ENCODE measurements at regions not wholly inside any gene's neighbourhood (a gene's known extent, or its start where the extent isn't known, plus 50 kb on each side); places are given as distances from the start of the nearest gene placed in this dataset.
"Not testable (repeated sequence)": the region's sequence is repeated elsewhere in the genome, so short reads cannot be mapped to it uniquely, and the experiment has no call there.

GRCh38 chr5:90051756-90052155 is 357.8 kb downstream of the CETN3 start:
- DNase-seq = no peak

DNA sequence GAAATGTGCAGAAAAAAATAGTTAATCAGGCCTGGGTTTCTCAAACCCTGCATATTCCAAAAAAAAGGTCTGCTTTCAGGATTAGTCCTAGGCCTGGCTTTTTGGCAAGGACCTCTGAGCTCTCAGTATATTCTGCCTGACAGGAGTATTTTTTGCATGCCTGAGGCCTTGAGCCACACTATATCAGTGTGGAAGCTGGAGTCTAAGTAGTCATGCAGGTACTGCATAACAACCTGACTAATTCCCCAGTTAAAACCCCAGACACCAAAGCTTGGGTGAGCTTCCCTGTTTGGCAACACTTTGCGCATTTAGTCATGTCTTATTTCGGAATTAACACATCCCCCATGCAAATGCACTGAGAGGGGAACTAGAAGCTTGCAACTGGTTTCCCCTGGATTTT is 359.5 kb downstream of the CETN3 start:
- DNase-seq = no peak

GRCh38 chr5:90047113-90047512 is 362.4 kb downstream of the CETN3 start:
- no peak for DNase-seq

DNA sequence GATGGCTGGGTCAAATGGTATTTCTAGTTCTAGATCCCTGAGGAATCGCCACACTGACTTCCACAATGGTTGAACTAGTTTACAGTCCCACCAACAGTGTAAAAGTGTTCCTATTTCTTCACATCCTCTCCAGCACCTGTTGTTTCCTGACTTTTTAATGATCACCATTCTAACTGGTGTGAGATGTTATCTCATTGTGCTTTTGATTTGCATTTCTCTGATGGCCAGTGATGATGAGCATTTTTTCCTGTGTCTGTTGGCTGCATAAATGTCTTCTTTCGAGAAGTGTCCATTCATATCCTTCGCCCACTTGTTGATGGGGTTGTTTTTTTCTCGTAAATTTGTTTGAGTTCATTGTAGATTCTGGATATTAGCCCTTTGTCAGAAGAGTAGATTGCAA is 369.5 kb downstream of the CETN3 start:
- not testable (repeated sequence) for DNase-seq

DNA sequence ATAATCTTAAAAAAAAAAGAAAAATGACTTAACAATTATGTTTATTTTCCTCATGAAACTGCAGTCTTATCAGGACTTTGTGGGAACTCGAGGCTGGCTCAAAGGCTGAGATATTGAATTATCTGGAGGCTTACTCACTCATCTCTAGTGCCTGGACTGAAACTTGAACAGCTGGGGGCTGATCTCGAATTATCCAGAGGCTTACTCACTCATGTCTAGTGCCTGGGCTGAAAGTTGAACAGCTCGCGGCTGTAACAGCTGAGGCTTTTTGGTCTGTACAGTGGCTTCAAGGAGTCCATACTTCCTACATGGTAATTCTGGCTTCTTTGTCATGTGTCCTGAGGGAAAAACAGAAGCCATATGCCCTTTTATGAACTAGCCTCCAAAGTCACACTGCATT is 371.9 kb downstream of the CETN3 start:
- no peak for DNase-seq

DNA sequence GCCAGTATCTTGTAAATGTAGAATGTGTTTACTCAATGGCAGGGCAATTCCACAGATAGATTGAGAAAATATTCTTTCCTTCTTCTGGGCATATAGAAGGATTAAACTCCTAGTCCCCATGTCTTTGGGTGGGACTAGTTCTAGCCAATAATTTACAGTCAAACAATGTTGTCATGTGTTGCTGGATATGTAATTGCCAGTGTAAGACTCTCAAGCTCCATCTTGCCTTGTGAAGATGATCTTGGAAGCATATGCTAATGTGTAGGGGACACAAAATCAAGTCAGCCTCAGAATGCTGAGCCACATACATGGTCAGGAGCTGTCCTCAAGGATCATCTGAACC is 386.9 kb downstream of the CETN3 start:
- DNase-seq = no peak

DNA sequence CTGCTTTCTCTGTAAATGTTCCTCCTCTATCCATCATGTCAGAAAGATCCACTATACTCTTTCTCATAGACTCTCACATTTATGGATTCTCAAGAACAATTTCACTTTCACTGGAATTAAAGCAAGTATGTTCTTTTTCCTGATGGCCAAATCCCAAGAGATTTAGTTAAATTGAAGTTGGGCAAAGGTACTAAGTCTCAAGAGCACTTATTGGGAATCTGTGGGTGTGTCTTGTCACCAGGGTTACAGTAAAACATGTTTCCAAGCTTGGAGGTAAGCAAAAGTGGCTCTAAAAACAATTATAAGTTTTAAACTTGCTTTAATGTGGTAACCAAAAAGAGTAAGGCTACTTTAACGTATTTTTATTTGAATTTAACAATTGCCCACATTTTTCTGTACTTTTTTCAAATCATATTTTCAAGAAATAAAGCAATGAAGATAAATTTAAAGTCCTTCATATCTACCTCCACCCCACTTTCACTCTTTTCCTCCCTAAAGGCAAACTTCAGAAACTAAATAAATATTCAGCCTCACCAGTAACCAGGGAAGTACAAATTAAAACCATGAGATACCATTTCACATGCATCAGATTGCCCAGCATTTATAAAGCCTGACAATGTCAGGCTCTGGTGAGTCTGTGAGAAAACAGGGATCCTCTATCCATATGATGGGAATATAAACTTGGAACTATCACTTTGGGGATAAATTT is 387.4 kb downstream of the CETN3 start:
- no peak for DNase-seq

DNA sequence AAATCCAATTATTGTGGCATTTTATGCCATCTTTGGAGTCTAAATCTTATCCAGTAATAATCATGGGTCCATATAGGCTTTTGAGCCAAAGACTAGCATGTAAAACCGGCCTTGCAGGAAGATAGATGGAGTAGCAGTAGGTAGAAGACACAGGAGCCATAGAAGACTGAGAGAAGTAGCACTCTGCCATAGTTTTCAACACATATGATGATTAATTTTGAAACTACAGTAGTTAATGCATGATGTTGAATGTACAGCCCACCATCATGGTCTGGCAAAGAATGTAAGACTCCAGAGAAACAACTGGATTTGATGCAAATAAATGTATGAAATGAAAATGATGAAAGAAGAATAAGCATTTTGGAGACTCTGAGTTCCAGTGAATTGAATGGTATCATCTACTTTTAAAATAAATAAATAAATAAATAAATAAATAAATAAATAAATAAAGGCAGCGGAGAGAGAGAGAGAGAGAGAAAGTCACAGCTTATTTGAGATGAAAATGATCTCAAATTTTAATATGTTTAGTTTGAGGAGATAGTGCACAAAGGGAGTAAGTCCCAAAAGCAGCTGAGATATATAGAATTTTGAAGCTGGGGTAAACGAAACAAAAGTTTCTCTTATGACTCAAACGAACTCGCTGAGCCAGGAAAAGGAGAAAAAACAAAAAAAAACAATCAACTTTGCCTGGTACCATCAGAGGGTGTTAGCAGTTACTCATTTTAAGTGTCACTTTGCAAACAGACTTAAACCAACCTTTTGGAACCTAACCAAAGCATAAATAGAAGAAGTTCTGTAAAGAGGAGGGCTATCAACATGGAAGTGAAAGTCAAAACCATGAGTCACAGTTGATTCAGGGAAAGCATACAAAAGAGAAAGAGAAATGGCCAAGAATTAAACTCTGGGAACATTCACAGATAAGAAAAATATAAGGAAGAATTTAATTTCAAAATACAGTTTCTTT is 388.7 kb downstream of the CETN3 start:
- no peak for DNase-seq

DNA sequence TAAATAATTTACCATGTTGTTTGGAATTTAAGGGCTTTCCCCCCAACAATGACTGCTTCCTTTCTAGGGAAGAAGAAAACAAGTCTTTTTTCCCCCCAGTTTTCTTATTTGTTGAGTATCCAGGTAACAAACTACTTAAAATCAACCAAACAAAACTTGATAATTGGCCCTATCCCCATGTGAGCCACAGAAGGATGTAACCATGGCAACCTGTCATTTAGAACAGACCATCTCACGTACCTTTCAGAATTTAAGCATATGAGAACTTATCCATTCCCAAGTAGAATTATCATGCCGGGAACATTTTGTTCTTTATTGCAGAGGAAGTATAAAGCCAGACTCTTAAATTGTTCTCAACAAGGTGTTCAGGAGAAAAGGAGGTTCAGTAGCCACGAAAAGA is 392.3 kb downstream of the CETN3 start:
- no peak for DNase-seq

GRCh38 chr5:90015584-90016018 is 394.0 kb downstream of the CETN3 start:
- DNase-seq = no peak

- no peak for DNase-seq
These were observed 395.1 kb downstream of the CETN3 start for GRCh38 chr5:90014420-90014819.

- DNase-seq = no peak
These were observed 409.2 kb downstream of the CETN3 start for GRCh38 chr5:90000351-90000750.

DNA sequence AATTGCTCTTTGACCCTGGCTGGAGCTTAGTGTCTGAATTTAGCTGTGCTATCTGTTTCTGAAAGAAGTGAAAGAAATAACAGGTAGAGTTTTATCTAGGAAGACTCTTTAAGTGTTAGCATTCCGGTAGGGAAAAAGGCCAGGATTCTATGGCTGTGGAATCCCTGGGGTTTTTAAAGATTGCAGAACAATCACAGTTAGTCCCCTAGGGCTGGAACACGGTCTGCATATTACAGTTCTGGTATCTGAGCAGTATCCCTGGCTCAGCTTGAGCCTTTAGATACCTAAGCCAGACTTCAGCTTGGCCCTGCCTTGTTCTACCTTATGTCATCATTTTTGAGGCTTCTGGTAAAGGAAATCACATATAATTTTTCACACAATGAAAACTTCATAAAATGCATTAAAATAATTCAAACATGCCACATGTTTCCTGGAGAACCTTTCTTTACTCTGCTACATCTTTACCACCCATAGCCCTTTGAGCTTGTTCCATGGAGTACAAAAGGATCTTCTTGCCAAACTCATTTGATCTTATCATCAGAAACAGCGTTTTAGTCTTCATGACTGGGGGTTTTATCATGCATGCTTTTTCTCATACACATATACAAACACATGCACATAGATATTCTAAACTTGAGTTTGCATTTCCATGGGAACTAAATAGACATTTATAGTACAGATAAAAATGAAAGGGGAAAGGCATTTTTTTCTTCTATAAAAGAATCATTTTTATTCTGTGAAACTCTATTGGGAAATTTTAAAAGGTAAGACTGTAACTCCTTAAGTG is 410.8 kb downstream of the CETN3 start:
- no peak for DNase-seq

DNA sequence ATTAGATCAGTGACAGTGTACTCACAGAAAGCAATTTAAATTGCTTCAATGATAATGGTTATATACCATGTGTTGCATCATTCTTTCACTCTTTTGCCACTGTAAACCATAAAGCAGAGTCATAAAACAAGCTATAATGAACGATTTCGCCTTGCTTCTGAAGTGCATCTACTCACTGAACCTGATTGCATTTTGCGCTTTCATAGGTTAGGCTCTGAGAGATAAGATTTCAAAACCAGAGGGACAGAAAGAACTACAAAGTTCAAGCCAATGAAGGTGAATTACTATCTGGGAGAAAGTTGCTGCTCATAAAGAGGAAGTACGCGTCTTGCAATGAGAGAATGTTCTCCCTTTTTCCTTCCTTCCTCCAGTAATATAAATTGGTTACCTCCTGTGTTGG is 412.7 kb downstream of the CETN3 start:
- DNase-seq = no peak

DNA sequence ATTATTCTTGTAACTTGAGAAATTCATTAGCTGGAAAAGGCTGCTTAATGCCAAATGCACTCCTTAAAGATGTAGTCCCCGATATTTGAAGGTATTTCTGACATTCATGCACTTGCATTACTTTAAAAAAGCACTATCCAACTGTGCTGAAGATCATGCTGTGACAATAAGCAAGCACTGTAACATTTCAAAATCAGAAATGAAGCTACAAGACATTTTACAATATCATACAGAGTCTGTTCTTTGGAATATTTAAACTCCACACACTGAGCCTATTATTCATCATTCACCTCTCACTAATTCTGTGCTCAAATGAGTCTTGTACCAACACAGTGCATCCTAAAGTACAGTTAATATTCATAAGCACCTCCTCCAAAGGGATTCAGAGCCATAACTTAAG is 413.2 kb downstream of the CETN3 start:
- DNase-seq = no peak

- DNase-seq = no peak
These were observed 415.3 kb downstream of the CETN3 start for GRCh38 chr5:89994266-89994665.

GRCh38 chr5:89992201-89992600 is 417.4 kb downstream of the CETN3 start:
- DNase-seq = no peak

DNA sequence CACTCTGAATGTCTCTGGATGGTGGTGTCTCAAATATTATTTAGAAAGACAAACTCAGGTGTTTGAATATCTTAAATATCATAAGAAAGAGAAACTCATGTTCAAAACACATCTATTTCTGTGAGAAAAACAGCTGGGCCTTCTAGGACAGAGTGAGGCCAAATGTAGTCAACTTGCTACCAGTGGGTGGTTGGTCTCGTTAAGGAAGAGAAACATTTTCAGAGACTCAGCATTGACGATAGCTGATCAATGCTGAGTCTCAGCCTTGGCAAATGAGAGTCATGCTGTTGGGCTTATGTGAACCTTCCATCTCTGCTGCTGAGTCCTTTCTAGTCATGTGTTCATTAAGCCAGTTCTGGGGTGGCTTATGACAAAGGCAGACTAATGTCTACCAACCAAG is 418.0 kb downstream of the CETN3 start:
- DNase-seq = no peak

DNA sequence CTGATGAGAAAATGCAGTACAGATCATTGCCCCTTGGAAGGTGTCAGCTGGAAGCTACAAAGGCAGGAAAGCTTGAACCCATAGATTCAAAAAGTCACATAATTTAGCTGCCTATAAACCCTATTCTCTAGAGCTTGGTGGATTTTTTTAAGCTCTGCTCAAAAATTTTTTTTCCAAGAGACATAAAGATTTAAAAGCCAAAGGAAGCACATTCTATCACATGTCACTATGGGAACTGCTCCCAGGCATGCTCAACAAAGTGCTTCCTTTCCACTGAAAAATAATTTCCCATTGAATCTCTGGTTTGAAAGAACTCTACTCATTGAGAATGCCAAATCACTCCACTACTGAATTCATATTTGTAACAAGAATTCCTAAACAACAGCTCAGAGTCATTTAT is 419.8 kb downstream of the CETN3 start:
- no peak for DNase-seq

- no peak for DNase-seq
These were observed 420.4 kb downstream of the CETN3 start for GRCh38 chr5:89988998-89989655.

- DNase-seq = no peak
These were observed 421.3 kb downstream of the CETN3 start for GRCh38 chr5:89988129-89988810.

- DNase-seq = no peak
These were observed 426.3 kb downstream of the CETN3 start for GRCh38 chr5:89983216-89983615.

All from activated CD4-positive, CD25-positive, alpha-beta regulatory T cell treated with anti-CD3 and anti-CD28 coated beads, Interleukin-2, amount 50 U/mL, for 72 hours (primary cell).